Bronchial epithelial cell (primary cell): ENCODE measurements at regions not wholly inside any gene's neighbourhood (a gene's known extent, or its start where the extent isn't known, plus 50 kb on each side); places are given as distances from the start of the nearest gene placed in this dataset.

ENCODE experiments used
- DNase-seq: peaks from one replicate; pipeline ENCODE4 v3.0.0-alpha.2; 2010; ENCODE audit warnings: low read depth
- FAIRE-seq: peaks from 2 replicates; lab custom pipeline; 2011; peaks lifted over from hg19 to GRCh38; lab: Jason Lieb, UNC
- H3K27me3 ChIP-seq: 2 replicates; pipeline ENCODE4 v1.5.1; 2011; ENCODE audit warnings: low read length; ENCODE audit not compliant: control insufficient read depth, insufficient read depth
- H3K36me3 ChIP-seq: 2 replicates; pipeline ENCODE4 v1.5.1; 2011; ENCODE audit warnings: low read length; ENCODE audit not compliant: control insufficient read depth, insufficient read depth
- H3K4me3 ChIP-seq: 2 replicates; pipeline ENCODE4 v1.5.1; 2011; ENCODE audit warnings: mild to moderate bottlenecking, low read depth, low read length, control low read depth
- CTCF ChIP-seq: IDR thresholded peaks from 2 replicates; pipeline ENCODE4 v1.5.1; 2011; ENCODE audit warnings: mild to moderate bottlenecking, moderate library complexity, low read length, control low read depth, inconsistent platforms; ENCODE audit not compliant: insufficient read depth, severe bottlenecking

- no peak for TF ChIP-seq CTCF
- DNase-seq, result no peak
- Histone ChIP-seq H3K36me3 (no peaks in the 10 kb centered on the region), H3K27me3 (peaks cover 1% of the 10 kb centered on the region), H3K4me3 (no peak overlapping the region)
- FAIRE-seq, result no peak
Measured at GRCh38 chr20:47406849-47407682, 50.6 kb upstream of the ZMYND8 start.

- Histone ChIP-seq H3K27me3 (peaks cover 1% of the 10 kb centered on the region), H3K4me3 (no peak overlapping the region), H3K36me3 (no peaks in the 10 kb centered on the region)
- FAIRE-seq, result no peak
- DNase-seq, result no peak
- TF ChIP-seq CTCF, result no peak
Measured at GRCh38 chr20:47411161-47411560, 54.7 kb upstream of the ZMYND8 start.

- no peaks in the 10 kb centered on the region for H3K36me3 ChIP-seq
- peaks cover 1% of the 10 kb centered on the region for H3K27me3 ChIP-seq
- FAIRE-seq, result no peak
- no peak for TF ChIP-seq CTCF
- no peak for DNase-seq
- no peak overlapping the region for H3K4me3 ChIP-seq
Measured at GRCh38 chr20:47412083-47412482, 55.6 kb upstream of the ZMYND8 start.

GRCh38 chr20:47413189-47413588 is 56.7 kb upstream of the ZMYND8 start:
- no peak for FAIRE-seq
- TF ChIP-seq CTCF, result no peak
- no peak overlapping the region for H3K4me3 ChIP-seq

GRCh38 chr20:47417245-47418068 is 61.0 kb upstream of the ZMYND8 start:
- DNase-seq (no peak), FAIRE-seq (no peak)
- Histone ChIP-seq H3K36me3 (no peaks in the 10 kb centered on the region), H3K27me3 (no peaks in the 10 kb centered on the region), H3K4me3 (no peak overlapping the region)
- TF ChIP-seq CTCF, result no peak

More at GRCh38 chr20:47413189-47413588, 56.7 kb upstream of the ZMYND8 start:
- peaks cover 1% of the 10 kb centered on the region for H3K27me3 ChIP-seq
- no peak for DNase-seq
- no peaks in the 10 kb centered on the region for H3K36me3 ChIP-seq
